WTC11 (cell line): ENCODE measurements at regions not wholly inside any gene's neighbourhood (a gene's known extent, or its start where the extent isn't known, plus 50 kb on each side); places are given as distances from the start of the nearest gene placed in this dataset.

ENCODE experiments used
- ATAC-seq: fragments of 200-7000 bp; cut with Tn5 transposase; 2 replicates; pipeline ENCODE4 v1.10.0; 2021; ENCODE audit warnings: mild to moderate bottlenecking, moderate library complexity
- CTCF ChIA-PET: fragments of 300-600 bp; sonication (Branson Sonifier 250); formaldehyde crosslinking; loops from one replicate; lab custom pipeline; 2021; ENCODE audit warnings: antibody characterized with exemption; lab: Charles Lee
- POLR2A ChIA-PET: fragments of 350-600 bp; sonication (Branson Sonifier 250); formaldehyde crosslinking; loops from one replicate; lab custom pipeline; 2021; ENCODE audit warnings: antibody characterized with exemption; lab: Charles Lee
- DNase-seq: peaks from one replicate; pipeline ENCODE4 v3.0.0; 2021; ENCODE audit warnings: low spot score
- H3K27ac Mint-ChIP-seq: 2 replicates; pipeline ENCODE4 v1.8.0; 2021; ENCODE audit warnings: mixed read lengths
- H3K27me3 Mint-ChIP-seq: 2 replicates; pipeline ENCODE4 v1.8.0; 2021; ENCODE audit warnings: low read depth, mild to moderate bottlenecking, moderate library complexity, mixed read lengths
- H3K36me3 Mint-ChIP-seq: 2 replicates; pipeline ENCODE4 v1.8.0; 2021; ENCODE audit warnings: mixed read lengths
- H3K4me1 Mint-ChIP-seq: 2 replicates; pipeline ENCODE4 v1.8.0; 2022; ENCODE audit warnings: mixed read lengths
- H3K4me3 Mint-ChIP-seq: 2 replicates; pipeline ENCODE4 v1.8.0; 2021; ENCODE audit warnings: mild to moderate bottlenecking, moderate library complexity, mixed read lengths
- H3K9me3 Mint-ChIP-seq: 2 replicates; pipeline ENCODE4 v1.8.0; 2021; ENCODE audit warnings: mixed read lengths
- CREM ChIP-seq: sonication (generic); formaldehyde crosslinking; IDR thresholded peaks from 2 replicates; pipeline ENCODE4 v1.8.1; 2022; ENCODE audit warnings: mild to moderate bottlenecking, missing genetic modification reagents, moderate library complexity
- EMX1 ChIP-seq: fragments of 250-450 bp; sonication (Bioruptor Pico); IDR thresholded peaks from 2 replicates; pipeline ENCODE4 v1.8.0; 2021; ENCODE audit warnings: mild to moderate bottlenecking
- ESRRA ChIP-seq: sonication (generic); formaldehyde crosslinking; IDR thresholded peaks from 2 replicates; pipeline ENCODE4 v1.8.1; 2022; ENCODE audit warnings: mild to moderate bottlenecking, missing genetic modification reagents, borderline replicate concordance
- FOXK1 ChIP-seq: sonication (generic); formaldehyde crosslinking; IDR thresholded peaks from 2 replicates; pipeline ENCODE4 v1.8.0; 2022; ENCODE audit warnings: mild to moderate bottlenecking, moderate library complexity, missing genetic modification reagents
- JAZF1 ChIP-seq: fragments of 250-450 bp; sonication (Bioruptor Pico); IDR thresholded peaks from 2 replicates; pipeline ENCODE4 v1.9.0; 2021; ENCODE audit warnings: moderate library complexity, mild to moderate bottlenecking, inconsistent platforms
- MXD4 ChIP-seq: fragments of 250-450 bp; sonication (Bioruptor Pico); IDR thresholded peaks from 2 replicates; pipeline ENCODE4 v1.8.0; 2021; ENCODE audit warnings: mild to moderate bottlenecking, moderate library complexity, borderline replicate concordance
- NFYB ChIP-seq: sonication (generic); formaldehyde crosslinking; conservative IDR thresholded peaks from 2 replicates; pipeline ENCODE4 v1.8.0; 2022; ENCODE audit warnings: low read depth, missing genetic modification reagents
- PRRX2 ChIP-seq: fragments of 250-450 bp; sonication (Bioruptor Pico); IDR thresholded peaks from 2 replicates; pipeline ENCODE4 v1.8.0; 2021; ENCODE audit warnings: mild to moderate bottlenecking
- SMAD3 ChIP-seq: sonication (generic); formaldehyde crosslinking; IDR thresholded peaks from 2 replicates; pipeline ENCODE4 v1.8.0; 2022; ENCODE audit warnings: missing genetic modification reagents, mild to moderate bottlenecking, borderline replicate concordance
- SP1 ChIP-seq: sonication (generic); formaldehyde crosslinking; conservative IDR thresholded peaks from 2 replicates; pipeline ENCODE4 v1.8.1; 2022; ENCODE audit warnings: missing genetic modification reagents
- ZBTB21 ChIP-seq: sonication (generic); formaldehyde crosslinking; IDR thresholded peaks from 2 replicates; pipeline ENCODE4 v1.8.1; 2023; ENCODE audit warnings: mild to moderate bottlenecking, missing genetic modification reagents, borderline replicate concordance
- ZNF219 ChIP-seq: sonication (generic); formaldehyde crosslinking; IDR thresholded peaks from 2 replicates; pipeline ENCODE4 v1.8.0; 2023; ENCODE audit warnings: missing genetic modification reagents, mild to moderate bottlenecking, borderline replicate concordance
- ZNF423 ChIP-seq: fragments of 250-450 bp; sonication (Bioruptor Pico); IDR thresholded peaks from 2 replicates; pipeline ENCODE4 v2.1.2; 2022; ENCODE audit warnings: mild to moderate bottlenecking, moderate library complexity
- TF ChIP-seq, protein P1 (sequence below): sonication (generic); formaldehyde crosslinking; IDR thresholded peaks from 2 replicates; pipeline ENCODE4 v1.8.0; 2022; ENCODE audit warnings: missing genetic modification reagents
- TF ChIP-seq, protein P2 (sequence below): sonication (generic); formaldehyde crosslinking; IDR thresholded peaks from 2 replicates; pipeline ENCODE4 v1.8.1; 2023; ENCODE audit warnings: mild to moderate bottlenecking, missing genetic modification reagents, moderate library complexity
- TF ChIP-seq, protein P3 (sequence below): sonication (generic); formaldehyde crosslinking; IDR thresholded peaks from 2 replicates; pipeline ENCODE4 v1.8.1; 2023; ENCODE audit warnings: mild to moderate bottlenecking, missing genetic modification reagents
- TF ChIP-seq, protein P4 (sequence below): sonication (generic); formaldehyde crosslinking; IDR thresholded peaks from 2 replicates; pipeline ENCODE4 v1.8.1; 2022; ENCODE audit warnings: low read depth, missing genetic modification reagents, borderline replicate concordance
- TF ChIP-seq, protein P5 (sequence below): sonication (generic); formaldehyde crosslinking; IDR thresholded peaks from 2 replicates; pipeline ENCODE4 v1.8.1; 2022; ENCODE audit warnings: mild to moderate bottlenecking, missing genetic modification reagents, moderate library complexity, borderline replicate concordance
- TF ChIP-seq, protein P6 (sequence below): sonication (generic); formaldehyde crosslinking; IDR thresholded peaks from 2 replicates; pipeline ENCODE4 v1.8.1; 2023; ENCODE audit warnings: mild to moderate bottlenecking, moderate library complexity, missing genetic modification reagents

DNA sequence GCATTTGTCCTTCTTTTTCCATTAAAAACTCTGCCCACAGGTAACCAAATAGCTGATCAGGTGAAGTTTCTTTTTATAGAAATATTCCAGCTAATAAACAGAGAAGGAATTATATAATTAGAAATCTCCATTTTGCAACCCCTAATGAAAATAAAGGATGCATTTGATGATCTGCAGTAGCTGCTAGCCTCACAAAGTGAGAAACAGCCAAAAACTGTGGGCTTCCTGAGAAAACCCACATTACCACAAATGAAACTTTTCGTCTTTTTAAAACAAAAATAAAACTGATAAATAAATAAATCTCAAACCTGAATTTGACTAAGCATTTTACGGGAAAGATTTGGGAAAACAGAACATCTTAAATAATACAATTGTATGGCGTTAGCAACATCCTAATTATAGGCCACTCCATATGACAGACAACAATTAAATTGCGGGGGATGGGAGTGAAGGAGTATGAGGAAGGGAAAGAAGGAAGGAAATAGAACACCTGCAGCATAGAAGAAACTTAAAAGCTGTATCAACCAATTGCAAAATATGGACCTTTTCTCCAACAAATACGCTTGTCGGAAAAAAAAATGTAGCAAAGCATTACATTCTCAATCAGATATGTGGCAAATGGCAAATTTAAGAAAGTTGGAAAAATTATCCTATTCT, 283.0 kb upstream of the ITGA1 start:
- TF ChIP-seq ZBTB21 (CRISPR knock-in tag), result no peak
- TF ChIP-seq, protein P1, sequence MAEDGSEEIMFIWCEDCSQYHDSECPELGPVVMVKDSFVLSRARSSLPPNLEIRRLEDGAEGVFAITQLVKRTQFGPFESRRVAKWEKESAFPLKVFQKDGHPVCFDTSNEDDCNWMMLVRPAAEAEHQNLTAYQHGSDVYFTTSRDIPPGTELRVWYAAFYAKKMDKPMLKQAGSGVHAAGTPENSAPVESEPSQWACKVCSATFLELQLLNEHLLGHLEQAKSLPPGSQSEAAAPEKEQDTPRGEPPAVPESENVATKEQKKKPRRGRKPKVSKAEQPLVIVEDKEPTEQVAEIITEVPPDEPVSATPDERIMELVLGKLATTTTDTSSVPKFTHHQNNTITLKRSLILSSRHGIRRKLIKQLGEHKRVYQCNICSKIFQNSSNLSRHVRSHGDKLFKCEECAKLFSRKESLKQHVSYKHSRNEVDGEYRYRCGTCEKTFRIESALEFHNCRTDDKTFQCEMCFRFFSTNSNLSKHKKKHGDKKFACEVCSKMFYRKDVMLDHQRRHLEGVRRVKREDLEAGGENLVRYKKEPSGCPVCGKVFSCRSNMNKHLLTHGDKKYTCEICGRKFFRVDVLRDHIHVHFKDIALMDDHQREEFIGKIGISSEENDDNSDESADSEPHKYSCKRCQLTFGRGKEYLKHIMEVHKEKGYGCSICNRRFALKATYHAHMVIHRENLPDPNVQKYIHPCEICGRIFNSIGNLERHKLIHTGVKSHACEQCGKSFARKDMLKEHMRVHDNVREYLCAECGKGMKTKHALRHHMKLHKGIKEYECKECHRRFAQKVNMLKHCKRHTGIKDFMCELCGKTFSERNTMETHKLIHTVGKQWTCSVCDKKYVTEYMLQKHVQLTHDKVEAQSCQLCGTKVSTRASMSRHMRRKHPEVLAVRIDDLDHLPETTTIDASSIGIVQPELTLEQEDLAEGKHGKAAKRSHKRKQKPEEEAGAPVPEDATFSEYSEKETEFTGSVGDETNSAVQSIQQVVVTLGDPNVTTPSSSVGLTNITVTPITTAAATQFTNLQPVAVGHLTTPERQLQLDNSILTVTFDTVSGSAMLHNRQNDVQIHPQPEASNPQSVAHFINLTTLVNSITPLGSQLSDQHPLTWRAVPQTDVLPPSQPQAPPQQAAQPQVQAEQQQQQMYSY, result no peak
- TF ChIP-seq SMAD3, result no peak
- TF ChIP-seq ESRRA (CRISPR knock-in tag), result no peak
- TF ChIP-seq, protein P2, sequence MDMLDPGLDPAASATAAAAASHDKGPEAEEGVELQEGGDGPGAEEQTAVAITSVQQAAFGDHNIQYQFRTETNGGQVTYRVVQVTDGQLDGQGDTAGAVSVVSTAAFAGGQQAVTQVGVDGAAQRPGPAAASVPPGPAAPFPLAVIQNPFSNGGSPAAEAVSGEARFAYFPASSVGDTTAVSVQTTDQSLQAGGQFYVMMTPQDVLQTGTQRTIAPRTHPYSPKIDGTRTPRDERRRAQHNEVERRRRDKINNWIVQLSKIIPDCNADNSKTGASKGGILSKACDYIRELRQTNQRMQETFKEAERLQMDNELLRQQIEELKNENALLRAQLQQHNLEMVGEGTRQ, result no peak
- TF ChIP-seq, protein P3, sequence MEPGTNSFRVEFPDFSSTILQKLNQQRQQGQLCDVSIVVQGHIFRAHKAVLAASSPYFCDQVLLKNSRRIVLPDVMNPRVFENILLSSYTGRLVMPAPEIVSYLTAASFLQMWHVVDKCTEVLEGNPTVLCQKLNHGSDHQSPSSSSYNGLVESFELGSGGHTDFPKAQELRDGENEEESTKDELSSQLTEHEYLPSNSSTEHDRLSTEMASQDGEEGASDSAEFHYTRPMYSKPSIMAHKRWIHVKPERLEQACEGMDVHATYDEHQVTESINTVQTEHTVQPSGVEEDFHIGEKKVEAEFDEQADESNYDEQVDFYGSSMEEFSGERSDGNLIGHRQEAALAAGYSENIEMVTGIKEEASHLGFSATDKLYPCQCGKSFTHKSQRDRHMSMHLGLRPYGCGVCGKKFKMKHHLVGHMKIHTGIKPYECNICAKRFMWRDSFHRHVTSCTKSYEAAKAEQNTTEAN (CRISPR knock-in tag), result no peak
- TF ChIP-seq, protein P4, sequence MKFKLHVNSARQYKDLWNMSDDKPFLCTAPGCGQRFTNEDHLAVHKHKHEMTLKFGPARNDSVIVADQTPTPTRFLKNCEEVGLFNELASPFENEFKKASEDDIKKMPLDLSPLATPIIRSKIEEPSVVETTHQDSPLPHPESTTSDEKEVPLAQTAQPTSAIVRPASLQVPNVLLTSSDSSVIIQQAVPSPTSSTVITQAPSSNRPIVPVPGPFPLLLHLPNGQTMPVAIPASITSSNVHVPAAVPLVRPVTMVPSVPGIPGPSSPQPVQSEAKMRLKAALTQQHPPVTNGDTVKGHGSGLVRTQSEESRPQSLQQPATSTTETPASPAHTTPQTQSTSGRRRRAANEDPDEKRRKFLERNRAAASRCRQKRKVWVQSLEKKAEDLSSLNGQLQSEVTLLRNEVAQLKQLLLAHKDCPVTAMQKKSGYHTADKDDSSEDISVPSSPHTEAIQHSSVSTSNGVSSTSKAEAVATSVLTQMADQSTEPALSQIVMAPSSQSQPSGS (CRISPR knock-in tag), result no peak
- no peak for TF ChIP-seq NFYB (CRISPR knock-in tag)
- TF ChIP-seq, protein P5, sequence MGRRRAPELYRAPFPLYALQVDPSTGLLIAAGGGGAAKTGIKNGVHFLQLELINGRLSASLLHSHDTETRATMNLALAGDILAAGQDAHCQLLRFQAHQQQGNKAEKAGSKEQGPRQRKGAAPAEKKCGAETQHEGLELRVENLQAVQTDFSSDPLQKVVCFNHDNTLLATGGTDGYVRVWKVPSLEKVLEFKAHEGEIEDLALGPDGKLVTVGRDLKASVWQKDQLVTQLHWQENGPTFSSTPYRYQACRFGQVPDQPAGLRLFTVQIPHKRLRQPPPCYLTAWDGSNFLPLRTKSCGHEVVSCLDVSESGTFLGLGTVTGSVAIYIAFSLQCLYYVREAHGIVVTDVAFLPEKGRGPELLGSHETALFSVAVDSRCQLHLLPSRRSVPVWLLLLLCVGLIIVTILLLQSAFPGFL (CRISPR knock-in tag), result no peak
- TF ChIP-seq, protein P6, sequence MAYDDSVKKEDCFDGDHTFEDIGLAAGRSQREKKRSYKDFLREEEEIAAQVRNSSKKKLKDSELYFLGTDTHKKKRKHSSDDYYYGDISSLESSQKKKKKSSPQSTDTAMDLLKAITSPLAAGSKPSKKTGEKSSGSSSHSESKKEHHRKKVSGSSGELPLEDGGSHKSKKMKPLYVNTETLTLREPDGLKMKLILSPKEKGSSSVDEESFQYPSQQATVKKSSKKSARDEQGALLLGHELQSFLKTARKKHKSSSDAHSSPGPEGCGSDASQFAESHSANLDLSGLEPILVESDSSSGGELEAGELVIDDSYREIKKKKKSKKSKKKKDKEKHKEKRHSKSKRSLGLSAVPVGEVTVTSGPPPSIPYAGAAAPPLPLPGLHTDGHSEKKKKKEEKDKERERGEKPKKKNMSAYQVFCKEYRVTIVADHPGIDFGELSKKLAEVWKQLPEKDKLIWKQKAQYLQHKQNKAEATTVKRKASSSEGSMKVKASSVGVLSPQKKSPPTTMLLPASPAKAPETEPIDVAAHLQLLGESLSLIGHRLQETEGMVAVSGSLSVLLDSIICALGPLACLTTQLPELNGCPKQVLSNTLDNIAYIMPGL (CRISPR knock-in tag), result no peak
- no peak for TF ChIP-seq SP1 (CRISPR knock-in tag)
- TF ChIP-seq JAZF1, result no peak
- no peak for TF ChIP-seq ZNF219
- TF ChIP-seq PRRX2 (CRISPR knock-in tag), result no peak
- no peak for TF ChIP-seq EMX1 (CRISPR knock-in tag)
- no peak for TF ChIP-seq ZNF423 (CRISPR knock-in tag)
- TF ChIP-seq FOXK1, result no peak
- no peak for TF ChIP-seq CREM (CRISPR knock-in tag)
- no peak for TF ChIP-seq MXD4 (CRISPR knock-in tag)
- Mint-ChIP-seq H3K4me3 (no peak overlapping the region), H3K4me1 (peaks cover 8% of the 10 kb centered on the region), H3K9me3 (no peaks in the 10 kb centered on the region), H3K27ac (no peak overlapping the region), H3K36me3 (no peaks in the 10 kb centered on the region), H3K27me3 (no peaks in the 10 kb centered on the region)
- ChIA-PET POLR2A (no interaction called here), CTCF (no interaction called here)
- no peak for ATAC-seq
- no peak for DNase-seq
